ENCODE measurements at regions not wholly inside any gene's neighbourhood (a gene's known extent, or its start where the extent isn't known, plus 50 kb on each side); places are given as distances from the start of the nearest gene placed in this dataset.

DNA sequence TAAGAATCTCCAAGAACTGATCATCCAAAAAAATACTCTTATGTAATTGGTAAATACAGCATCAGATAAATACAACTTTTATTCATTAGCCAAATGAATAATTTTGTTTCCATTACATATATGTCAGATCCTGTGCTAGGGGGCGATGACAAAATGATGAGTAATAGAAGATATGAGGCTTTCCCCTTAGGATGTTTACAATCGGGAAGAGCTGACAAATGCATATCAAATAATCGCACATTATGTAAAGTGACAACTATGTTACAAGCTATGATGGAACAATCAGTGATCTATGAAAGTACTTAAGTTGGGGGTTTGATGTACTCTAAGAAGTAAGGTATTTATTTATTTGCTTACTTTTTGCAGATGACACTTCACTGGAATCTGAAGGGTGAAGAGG lies 465.6 kb upstream of the VSTM2A start:
- TF ChIP-seq SIN3A (IDR thresholded peaks at IDR 0.05; ENCODE audit: borderline replicate concordance, insufficient read depth, low read length), result no peak
- TF ChIP-seq POLR2AphosphoS5 (IDR thresholded peaks at IDR 0.05; ENCODE audit: low read depth, low read length), result no peak
- no peak for TF ChIP-seq TAF1 (IDR thresholded peaks at IDR 0.05; ENCODE audit: borderline replicate concordance, insufficient read depth, low read length)
- TF ChIP-seq, protein P1, sequence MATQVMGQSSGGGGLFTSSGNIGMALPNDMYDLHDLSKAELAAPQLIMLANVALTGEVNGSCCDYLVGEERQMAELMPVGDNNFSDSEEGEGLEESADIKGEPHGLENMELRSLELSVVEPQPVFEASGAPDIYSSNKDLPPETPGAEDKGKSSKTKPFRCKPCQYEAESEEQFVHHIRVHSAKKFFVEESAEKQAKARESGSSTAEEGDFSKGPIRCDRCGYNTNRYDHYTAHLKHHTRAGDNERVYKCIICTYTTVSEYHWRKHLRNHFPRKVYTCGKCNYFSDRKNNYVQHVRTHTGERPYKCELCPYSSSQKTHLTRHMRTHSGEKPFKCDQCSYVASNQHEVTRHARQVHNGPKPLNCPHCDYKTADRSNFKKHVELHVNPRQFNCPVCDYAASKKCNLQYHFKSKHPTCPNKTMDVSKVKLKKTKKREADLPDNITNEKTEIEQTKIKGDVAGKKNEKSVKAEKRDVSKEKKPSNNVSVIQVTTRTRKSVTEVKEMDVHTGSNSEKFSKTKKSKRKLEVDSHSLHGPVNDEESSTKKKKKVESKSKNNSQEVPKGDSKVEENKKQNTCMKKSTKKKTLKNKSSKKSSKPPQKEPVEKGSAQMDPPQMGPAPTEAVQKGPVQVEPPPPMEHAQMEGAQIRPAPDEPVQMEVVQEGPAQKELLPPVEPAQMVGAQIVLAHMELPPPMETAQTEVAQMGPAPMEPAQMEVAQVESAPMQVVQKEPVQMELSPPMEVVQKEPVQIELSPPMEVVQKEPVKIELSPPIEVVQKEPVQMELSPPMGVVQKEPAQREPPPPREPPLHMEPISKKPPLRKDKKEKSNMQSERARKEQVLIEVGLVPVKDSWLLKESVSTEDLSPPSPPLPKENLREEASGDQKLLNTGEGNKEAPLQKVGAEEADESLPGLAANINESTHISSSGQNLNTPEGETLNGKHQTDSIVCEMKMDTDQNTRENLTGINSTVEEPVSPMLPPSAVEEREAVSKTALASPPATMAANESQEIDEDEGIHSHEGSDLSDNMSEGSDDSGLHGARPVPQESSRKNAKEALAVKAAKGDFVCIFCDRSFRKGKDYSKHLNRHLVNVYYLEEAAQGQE (IDR thresholded peaks at IDR 0.05; ENCODE audit: insufficient read depth in 1 of 2, low read depth in 2 of 2, low read length in 2 of 2), result no peak
- TF ChIP-seq FOXP2 (optimal IDR thresholded peaks at IDR 0.05; ENCODE audit: borderline replicate concordance, extremely low read depth, extremely low read length, insufficient read depth), result no peak

DNA sequence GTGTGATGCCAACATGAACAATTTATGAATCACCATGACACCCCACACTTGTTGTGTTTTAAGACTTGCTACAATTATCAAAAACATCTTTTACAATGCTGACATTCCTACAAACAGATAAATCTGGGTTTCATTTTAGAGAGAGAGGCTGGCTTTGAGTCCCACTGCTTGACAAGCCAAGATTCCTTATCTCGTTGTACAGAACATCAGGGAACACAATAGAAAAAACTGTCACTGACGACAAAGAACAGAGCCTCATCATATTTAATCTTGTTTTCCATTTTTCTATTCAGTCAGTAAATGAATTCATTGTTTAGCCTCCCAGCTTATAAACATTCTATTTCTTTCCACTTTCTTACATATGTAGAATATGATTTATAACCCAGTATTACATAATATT lies 461.6 kb upstream of the VSTM2A start:
- TF ChIP-seq POLR2AphosphoS5 (IDR thresholded peaks at IDR 0.05; ENCODE audit: low read depth, low read length) (no peak), FOXP2 (optimal IDR thresholded peaks at IDR 0.05; ENCODE audit: borderline replicate concordance, extremely low read depth, extremely low read length, insufficient read depth) (no peak), TAF1 (IDR thresholded peaks at IDR 0.05; ENCODE audit: borderline replicate concordance, insufficient read depth, low read length) (no peak), SIN3A (IDR thresholded peaks at IDR 0.05; ENCODE audit: borderline replicate concordance, insufficient read depth, low read length) (no peak)
- TF ChIP-seq, protein P1 (IDR thresholded peaks at IDR 0.05; ENCODE audit: insufficient read depth in 1 of 2, low read depth in 2 of 2, low read length in 2 of 2), result no peak

DNA sequence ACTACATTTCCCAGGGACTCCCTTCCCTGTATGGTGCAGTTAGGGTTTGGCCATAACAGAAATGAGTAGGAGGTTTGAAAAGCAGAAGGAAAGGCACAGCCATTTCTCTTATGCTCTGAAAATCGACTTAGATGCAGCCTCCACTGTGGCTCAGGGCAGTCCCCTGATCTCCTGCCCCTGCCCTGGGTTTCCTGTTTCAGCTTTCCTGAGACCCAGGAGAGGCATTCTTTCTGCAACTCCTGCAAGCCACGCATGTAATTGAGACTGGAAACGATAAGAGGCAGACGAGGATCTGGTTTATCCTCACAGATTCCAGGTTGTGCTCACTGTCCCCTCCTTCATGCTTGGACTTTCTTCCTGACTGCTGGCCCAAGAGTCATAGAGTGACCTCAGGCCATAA lies 461.2 kb upstream of the VSTM2A start:
- no peak for TF ChIP-seq POLR2AphosphoS5 (IDR thresholded peaks at IDR 0.05; ENCODE audit: low read depth, low read length)
- TF ChIP-seq TAF1 (IDR thresholded peaks at IDR 0.05; ENCODE audit: borderline replicate concordance, insufficient read depth, low read length), result no peak
- TF ChIP-seq, protein P1 (IDR thresholded peaks at IDR 0.05; ENCODE audit: insufficient read depth in 1 of 2, low read depth in 2 of 2, low read length in 2 of 2), result no peak
- no peak for TF ChIP-seq FOXP2 (optimal IDR thresholded peaks at IDR 0.05; ENCODE audit: borderline replicate concordance, extremely low read depth, extremely low read length, insufficient read depth)
- no peak for TF ChIP-seq SIN3A (IDR thresholded peaks at IDR 0.05; ENCODE audit: borderline replicate concordance, insufficient read depth, low read length)

GRCh38 chr7:54084340-54084739 lies 457.8 kb upstream of the VSTM2A start:
- TF ChIP-seq POLR2AphosphoS5 (IDR thresholded peaks at IDR 0.05; ENCODE audit: low read depth, low read length) (no peak), TAF1 (IDR thresholded peaks at IDR 0.05; ENCODE audit: borderline replicate concordance, insufficient read depth, low read length) (no peak), FOXP2 (optimal IDR thresholded peaks at IDR 0.05; ENCODE audit: borderline replicate concordance, extremely low read depth, extremely low read length, insufficient read depth) (no peak), SIN3A (IDR thresholded peaks at IDR 0.05; ENCODE audit: borderline replicate concordance, insufficient read depth, low read length) (no peak)
- TF ChIP-seq, protein P1 (IDR thresholded peaks at IDR 0.05; ENCODE audit: insufficient read depth in 1 of 2, low read depth in 2 of 2, low read length in 2 of 2), result no peak

All from PFSK-1 (cell line).